ENCODE measurements at regions not wholly inside any gene's neighbourhood (a gene's known extent, or its start where the extent isn't known, plus 50 kb on each side); places are given as distances from the start of the nearest gene placed in this dataset.

DNA sequence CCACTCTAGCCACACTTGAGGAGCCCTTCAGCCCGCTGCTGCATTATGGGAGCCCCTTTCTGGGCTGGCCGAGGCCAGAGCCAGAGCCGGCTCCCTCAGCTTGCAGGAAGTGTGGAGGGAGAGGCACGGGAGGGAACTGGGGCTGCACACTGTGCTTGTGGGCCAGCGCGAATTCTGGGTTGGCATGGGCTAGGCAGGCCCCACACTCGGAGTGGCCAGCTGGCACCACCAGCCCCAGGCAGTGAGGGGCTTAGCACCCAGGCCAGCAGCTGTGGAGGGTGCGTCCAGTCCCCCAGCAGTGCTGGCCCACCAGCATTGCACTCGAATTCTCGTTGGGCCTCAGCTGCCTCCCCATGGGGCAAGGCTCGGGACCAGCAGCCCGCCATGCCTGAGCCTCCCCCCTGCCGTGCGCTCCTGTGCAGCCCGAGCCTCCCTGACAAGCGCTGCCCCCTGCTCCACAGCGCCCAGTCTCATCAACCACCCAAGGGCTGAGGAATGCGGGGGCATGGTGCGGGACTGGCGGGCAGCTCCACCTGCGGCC, 785.9 kb upstream of the TPTE start:
- no peak for TF ChIP-seq POLR2A (IDR thresholded peaks at IDR 0.05)
- no peak for TF ChIP-seq CTCF (IDR thresholded peaks at IDR 0.05)
- no peak for TF ChIP-seq POLR2AphosphoS5 (IDR thresholded peaks at IDR 0.05)
